Adrenal gland (tissue), 9 donors: ENCODE measurements at regions not wholly inside any gene's neighbourhood (a gene's known extent, or its start where the extent isn't known, plus 50 kb on each side); places are given as distances from the start of the nearest gene placed in this dataset.
A peak's percentile ranks its signal among the peaks of the same experiment; 100 is the strongest.

ENCODE experiments used
- DNase-seq, 7 donors: peaks; one replicate each; pipeline ENCODE4 v3.0.0-alpha.2; 2019 to 2020
- H3K27ac ChIP-seq, 5 donors: fragments of 200-600 bp; sonication (generic) in 4 of 5; 1 replicate in 3 of 5; 2 replicates in 2 of 5; pipeline versions ENCODE4 v1.5.1 to v1.8.0; 2016 to 2020; ENCODE audit warnings: mild to moderate bottlenecking in 1 of 5
- H3K27me3 ChIP-seq: fragments of 200-600 bp; 2 replicates; pipeline ENCODE4 v1.8.0; 2021
- H3K36me3 ChIP-seq, 2 donors: fragments of 200-600 bp; replicated peaks in 1 of 2; 1 replicate in 1 of 2; 2 replicates in 1 of 2; pipeline versions ENCODE4 v1.5.1 to v1.8.0; 2018 to 2022
- H3K4me1 ChIP-seq, 2 donors: fragments of 200-600 bp; replicated peaks in 1 of 2; 1 replicate in 1 of 2; 2 replicates in 1 of 2; pipeline versions ENCODE4 v1.5.1 to v1.8.0; 2018 to 2021
- H3K4me3 ChIP-seq, 4 donors: fragments of 200-600 bp; sonication (generic) in 3 of 4; one replicate each; pipeline ENCODE4 v1.5.1; 2016 to 2018
- H3K9me3 ChIP-seq, 3 donors: fragments of 200-600 bp; sonication (generic) in 1 of 3; replicated peaks in 1 of 3; 1 replicate in 2 of 3; 2 replicates in 1 of 3; pipeline versions ENCODE4 v1.5.1 to v1.8.0; 2016 to 2021
- POLR2A ChIP-seq, 2 donors: fragments of 450-650 bp; IDR thresholded peaks; one replicate each; pipeline ENCODE4 v1.6.1; 2017; ENCODE audit warnings: antibody characterized with exemption in 2 of 2, mild to moderate bottlenecking in 2 of 2, moderate library complexity in 1 of 2
- WGBS, 4 donors: extraction: QIAGEN DNeasy Blood & Tissue Kit in 2 of 4; methylation state at CpG; one replicate each; pipeline versions ENCODE4 v1.1.5 to v1.1.7; 2013 to 2017; 5-methylcytosine and 5-hydroxymethylcytosine counted together
- intact Hi-C, 2 donors: fragments of 100-400 bp; cut with DNase I; formaldehyde crosslinking; loops; one replicate each; pipeline versions ENCODE4 v1.14.1 to v1.15.0; 2022 to 2023
- TF ChIP-seq, protein P1 (sequence below), 6 experiments: fragments of 450-650 bp in 4 of 6; fragments of 200-600 bp in 2 of 6; sonication (generic) in 1 of 6; IDR thresholded peaks; 1 replicate in 5 of 6; 2 replicates in 1 of 6; pipeline versions ENCODE4 v1.5.1 to v1.8.0; 2016 to 2021; ENCODE audit warnings: antibody characterized with exemption in 6 of 6, mild to moderate bottlenecking in 2 of 6, moderate library complexity in 1 of 6
- donor health status: healthy with polysubstance abuse.
- donor health status: Bipolar disorder and iron deficiency.
- donor health status: DM: yes; HTN: yes; CAD: no.
- donor health status: DM: no; HTN: no; CAD: no.
- donor health status: DM: no; HTN: no; CAD: no.

DNA sequence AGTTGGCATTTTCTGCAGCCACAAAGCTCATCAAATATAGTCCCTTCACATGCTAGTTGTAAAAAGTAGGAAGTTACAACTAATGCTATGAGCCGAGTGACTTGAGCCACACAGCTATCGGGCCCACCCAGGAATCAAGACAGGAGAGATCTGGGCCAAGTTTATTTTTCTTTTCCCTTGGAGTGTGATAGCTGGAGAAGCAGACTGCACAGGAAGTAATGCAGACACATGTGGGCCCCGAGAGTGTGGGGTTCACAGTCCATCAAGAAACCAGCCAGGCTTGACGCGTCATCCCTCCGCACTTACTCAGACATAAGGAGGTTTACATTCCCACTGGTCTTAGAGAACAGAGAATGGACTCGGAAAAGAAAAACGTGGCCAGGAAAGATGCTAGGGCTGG lies 403.1 kb upstream of the CDH11 start:
- Histone ChIP-seq H3K36me3 (no peaks in the 10 kb centered on the region), H3K4me1 (no peaks in the 10 kb centered on the region), H3K9me3 (no peaks in the 10 kb centered on the region), H3K27ac (peak overlapping the region in 1 of 5 donors; percentile 20), H3K27me3 (no peaks in the 10 kb centered on the region), H3K4me3 (no peak overlapping the region)
- WGBS, 4 donors: 58 to 71% (median 60%) methylated on average over 8 of the region's 8 CpGs
- intact Hi-C loops: no loop called here
- TF ChIP-seq, protein P1, sequence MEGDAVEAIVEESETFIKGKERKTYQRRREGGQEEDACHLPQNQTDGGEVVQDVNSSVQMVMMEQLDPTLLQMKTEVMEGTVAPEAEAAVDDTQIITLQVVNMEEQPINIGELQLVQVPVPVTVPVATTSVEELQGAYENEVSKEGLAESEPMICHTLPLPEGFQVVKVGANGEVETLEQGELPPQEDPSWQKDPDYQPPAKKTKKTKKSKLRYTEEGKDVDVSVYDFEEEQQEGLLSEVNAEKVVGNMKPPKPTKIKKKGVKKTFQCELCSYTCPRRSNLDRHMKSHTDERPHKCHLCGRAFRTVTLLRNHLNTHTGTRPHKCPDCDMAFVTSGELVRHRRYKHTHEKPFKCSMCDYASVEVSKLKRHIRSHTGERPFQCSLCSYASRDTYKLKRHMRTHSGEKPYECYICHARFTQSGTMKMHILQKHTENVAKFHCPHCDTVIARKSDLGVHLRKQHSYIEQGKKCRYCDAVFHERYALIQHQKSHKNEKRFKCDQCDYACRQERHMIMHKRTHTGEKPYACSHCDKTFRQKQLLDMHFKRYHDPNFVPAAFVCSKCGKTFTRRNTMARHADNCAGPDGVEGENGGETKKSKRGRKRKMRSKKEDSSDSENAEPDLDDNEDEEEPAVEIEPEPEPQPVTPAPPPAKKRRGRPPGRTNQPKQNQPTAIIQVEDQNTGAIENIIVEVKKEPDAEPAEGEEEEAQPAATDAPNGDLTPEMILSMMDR (IDR thresholded peaks at IDR 0.05): no peak
- no peak for TF ChIP-seq POLR2A (IDR thresholded peaks at IDR 0.05)
- peak in 4 of 7 donors; percentile 9 to 52 (median 29) for DNase-seq

DNA sequence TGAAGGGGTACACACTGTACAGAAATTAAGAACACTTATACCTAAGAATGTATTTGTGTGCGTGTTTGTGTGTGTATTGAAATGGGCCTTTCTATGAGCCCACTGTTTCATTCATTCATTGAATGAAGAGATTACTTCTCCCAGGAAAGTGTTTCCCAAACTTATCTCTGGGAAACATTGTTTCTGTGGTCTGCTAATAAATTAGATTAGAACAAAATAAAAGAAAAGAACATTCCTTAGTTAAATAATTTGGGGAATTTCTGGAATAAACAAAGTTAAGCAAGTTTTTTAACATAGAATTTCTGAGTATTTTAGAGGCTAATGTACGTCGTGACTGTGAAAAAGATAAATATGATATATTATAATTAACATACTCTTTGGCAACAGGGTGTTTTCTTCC lies 402.4 kb upstream of the CDH11 start:
- Histone ChIP-seq H3K27ac (no peak overlapping the region), H3K4me3 (no peak overlapping the region), H3K27me3 (no peaks in the 10 kb centered on the region), H3K9me3 (no peaks in the 10 kb centered on the region), H3K4me1 (no peaks in the 10 kb centered on the region), H3K36me3 (no peaks in the 10 kb centered on the region)
- TF ChIP-seq POLR2A (IDR thresholded peaks at IDR 0.05): no peak
- TF ChIP-seq, protein P1 (IDR thresholded peaks at IDR 0.05): no peak
- DNase-seq: no peak
- 73 to 81% (median 78%) methylated on average over 3 of the region's 3 CpGs for WGBS, 4 donors
- intact Hi-C loops: no loop called here

DNA sequence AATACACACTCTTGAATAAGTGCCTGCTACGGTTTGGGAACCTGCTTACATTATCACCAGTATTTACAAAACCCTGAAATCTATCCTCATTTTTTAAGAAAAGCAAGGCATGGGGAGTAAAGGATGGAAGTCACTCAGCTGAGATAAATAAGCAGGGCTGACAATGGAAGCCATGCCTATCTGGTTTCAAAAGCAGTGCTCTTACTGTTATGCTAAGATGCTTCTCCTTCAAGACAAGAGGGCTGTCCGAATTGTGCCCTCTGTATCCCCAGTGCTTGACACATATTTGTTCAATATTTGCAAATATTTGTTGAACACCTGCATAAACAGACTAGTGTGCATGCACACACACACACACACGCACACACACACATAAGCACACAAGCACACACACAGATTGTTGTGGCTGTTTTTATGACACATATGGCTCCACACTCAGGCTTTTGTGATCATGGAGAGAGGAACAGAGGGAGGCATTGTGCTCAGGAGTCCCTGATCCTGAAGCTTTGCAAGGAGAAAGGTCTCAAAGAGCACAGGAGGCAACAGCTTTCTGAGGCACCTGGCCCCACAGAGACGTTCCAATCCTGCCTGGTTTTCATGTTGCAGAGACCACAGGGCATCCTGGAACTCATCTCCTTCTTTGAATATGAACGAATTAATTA lies 401.6 kb upstream of the CDH11 start:
- DNase-seq: no peak
- 79 to 83% (median 82%) methylated on average over 5 of the region's 5 CpGs for WGBS, 4 donors
- H3K4me3 ChIP-seq: no peak overlapping the region
- no peak for TF ChIP-seq POLR2A (IDR thresholded peaks at IDR 0.05)
- TF ChIP-seq, protein P1 (IDR thresholded peaks at IDR 0.05): no peak
- no peaks in the 10 kb centered on the region for H3K27me3 ChIP-seq
- H3K27ac ChIP-seq: no peak overlapping the region
- intact Hi-C loops: no loop called here
- H3K4me1 ChIP-seq: no peaks in the 10 kb centered on the region
- H3K9me3 ChIP-seq: no peaks in the 10 kb centered on the region
- no peaks in the 10 kb centered on the region for H3K36me3 ChIP-seq

DNA sequence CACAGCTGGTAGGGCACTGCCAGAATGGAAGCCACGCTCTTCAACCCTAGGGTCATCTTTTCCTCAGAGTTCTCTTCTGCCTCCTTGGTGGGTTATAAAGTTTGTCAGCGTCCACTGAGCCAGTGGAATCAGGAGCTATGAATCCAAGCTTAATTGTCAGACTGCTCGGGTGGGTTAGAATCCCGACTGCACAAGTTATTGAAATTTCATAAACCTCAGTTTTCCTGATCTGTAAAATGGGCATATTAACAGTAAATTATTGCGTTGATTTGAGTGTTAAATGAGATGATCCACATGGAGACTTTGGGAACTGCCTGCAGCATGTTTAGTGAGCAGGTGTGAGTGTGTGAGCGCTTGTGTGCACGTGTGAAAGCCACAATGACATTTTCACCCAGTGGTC lies 400.5 kb upstream of the CDH11 start:
- whole genome bisulfite sequencing, 4 donors: 85 to 87% (median 86%) methylated on average over 7 of the region's 7 CpGs
- Histone ChIP-seq H3K27me3 (no peaks in the 10 kb centered on the region), H3K4me3 (no peak overlapping the region), H3K36me3 (no peaks in the 10 kb centered on the region), H3K9me3 (no peaks in the 10 kb centered on the region), H3K4me1 (no peaks in the 10 kb centered on the region), H3K27ac (no peak overlapping the region)
- no peak for TF ChIP-seq POLR2A (IDR thresholded peaks at IDR 0.05)
- TF ChIP-seq, protein P1 (IDR thresholded peaks at IDR 0.05): no peak
- intact Hi-C loops: no loop called here
- no peak for DNase-seq
